CD4-positive, alpha-beta T cell treated with Interleukin-2 at 100 ng/mL for 4 hours (primary cell): ENCODE measurements at regions not wholly inside any gene's neighbourhood (a gene's known extent, or its start where the extent isn't known, plus 50 kb on each side); places are given as distances from the start of the nearest gene placed in this dataset.
"Not testable (repeated sequence)": the region's sequence is repeated elsewhere in the genome, so short reads cannot be mapped to it uniquely, and the experiment has no call there.

Experiments used
- DNase-seq: peaks from one replicate; pipeline ENCODE4 v3.0.0-alpha.2; 2020; ENCODE audit warnings: low spot score

DNA sequence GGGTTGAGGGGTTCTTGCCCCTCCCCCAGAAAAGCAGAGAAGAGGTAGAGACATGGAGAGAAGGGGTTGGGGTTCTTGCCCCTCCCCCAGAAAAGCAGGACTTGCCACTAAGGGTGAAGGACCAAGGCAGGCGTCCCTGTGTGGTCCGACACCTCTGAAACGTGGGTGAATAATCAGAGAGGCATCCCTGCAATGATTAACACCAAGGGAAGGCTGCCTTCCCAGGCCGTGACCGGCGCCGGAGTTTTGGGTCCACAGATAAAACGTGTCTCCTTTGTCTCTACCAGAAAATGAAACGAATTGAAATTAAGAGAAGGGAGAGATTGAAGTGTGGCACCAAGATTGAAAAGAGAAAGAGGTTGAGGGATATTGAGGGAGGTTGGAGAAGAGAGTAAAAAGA, 778.2 kb downstream of the UQCRFS1 start:
- DNase-seq = not testable (repeated sequence)

- not testable (repeated sequence) for DNase-seq
Observed at GRCh38 chr19:28434365-28434764, 778.6 kb downstream of the UQCRFS1 start.

DNA sequence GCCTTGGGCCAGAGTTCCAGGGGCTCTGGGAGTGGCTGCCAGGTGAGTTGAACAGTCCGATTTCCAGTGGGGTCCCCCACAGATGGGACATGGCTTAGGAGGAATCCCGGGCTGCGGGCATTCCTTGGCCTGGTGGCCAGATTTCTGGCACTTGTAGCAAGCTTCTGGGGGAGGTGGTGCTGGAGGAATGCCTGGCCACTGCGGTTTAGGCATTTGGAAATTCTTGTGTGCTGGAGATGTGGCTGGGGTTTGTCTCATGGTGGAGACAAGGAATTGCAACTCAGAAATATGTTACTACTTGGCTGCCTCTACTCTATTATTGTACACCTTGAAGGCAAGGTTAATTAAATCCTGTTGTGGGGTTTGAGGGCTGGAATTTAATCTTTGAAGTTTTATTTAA, 779.8 kb downstream of the UQCRFS1 start:
- not testable (repeated sequence) for DNase-seq

- DNase-seq = no peak
Observed at GRCh38 chr19:28430214-28430613, 782.7 kb downstream of the UQCRFS1 start.

DNA sequence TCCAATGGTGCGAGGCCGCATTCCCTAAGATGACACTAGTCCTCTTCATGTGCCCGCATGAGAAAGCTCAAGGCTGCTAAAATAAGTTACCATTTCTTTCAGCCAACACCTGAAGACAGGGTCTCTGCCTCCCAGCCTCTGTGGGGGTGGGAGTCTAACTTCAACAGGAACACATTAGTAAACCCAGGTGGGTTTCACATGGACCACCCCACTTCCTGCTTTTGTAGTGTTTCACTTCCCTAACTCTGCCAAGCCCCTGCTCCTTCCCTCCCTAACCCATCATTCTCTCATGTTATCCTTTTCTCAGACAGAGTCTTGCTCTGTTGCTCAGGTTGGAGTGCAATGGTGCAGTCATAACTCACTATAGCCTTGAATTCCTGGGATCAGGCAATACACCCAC, 783.6 kb downstream of the UQCRFS1 start:
- DNase-seq = no peak

GRCh38 chr19:28428663-28429348, 784.1 kb downstream of the UQCRFS1 start:
- no peak for DNase-seq

DNA sequence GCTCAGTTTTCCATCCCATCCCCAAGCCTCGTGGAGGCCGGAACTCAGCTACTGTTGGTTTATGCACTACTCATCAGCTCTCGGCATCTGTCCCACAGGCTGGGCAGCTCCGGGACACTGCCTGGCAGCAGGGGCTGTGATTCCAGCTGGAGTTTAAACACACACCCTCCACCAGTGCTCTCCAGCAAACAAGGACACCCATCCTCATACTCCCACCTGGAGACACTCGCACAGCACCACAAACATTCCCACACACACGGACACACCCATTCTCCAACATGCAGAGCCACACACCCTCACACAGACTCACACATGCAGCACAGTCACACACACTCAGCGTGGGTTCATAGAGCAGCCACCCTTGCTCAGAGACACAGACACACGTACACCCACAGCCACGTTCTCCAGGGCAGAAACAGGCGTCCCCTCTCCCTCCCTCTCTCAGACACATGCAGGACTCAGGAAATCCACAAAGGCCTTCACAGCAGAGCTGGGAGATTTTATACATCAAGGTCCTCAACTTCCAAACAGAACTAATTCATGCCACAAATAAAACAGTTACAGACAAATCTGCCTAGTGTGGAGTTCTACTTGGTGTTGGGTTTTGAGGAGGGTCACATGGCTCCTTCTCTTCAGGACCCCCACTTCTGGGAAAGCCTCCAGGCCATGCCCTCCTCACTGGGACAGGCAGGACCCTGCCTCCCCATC, 785.4 kb downstream of the UQCRFS1 start:
- no peak for DNase-seq

DNA sequence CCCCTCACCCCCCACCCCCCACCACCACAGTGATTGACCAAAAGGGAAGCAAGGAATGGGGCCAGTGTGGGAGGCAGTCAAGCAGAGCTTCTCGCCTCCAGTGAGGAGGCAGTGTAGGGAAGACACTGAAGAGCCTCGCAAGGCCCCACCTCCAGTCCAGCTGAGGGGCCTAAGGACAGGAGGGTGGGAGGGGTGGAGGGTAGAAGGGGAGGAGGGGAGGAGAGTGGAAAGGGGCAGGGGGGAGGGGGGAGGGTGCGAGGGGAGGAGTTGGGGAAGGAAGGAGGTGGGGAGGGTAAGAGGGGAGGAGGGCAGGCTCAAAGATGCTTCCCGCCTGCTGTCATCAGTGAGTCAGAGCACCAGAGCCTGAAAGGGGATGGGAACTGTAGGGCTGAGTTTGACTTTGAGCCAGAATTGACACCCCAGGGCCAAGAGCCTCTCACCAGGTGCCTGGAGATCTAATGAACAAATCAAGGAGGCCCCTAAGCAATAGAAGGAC, 786.2 kb downstream of the UQCRFS1 start:
- DNase-seq = no peak

GRCh38 chr19:28426110-28426729, 786.7 kb downstream of the UQCRFS1 start:
- DNase-seq = no peak

DNA sequence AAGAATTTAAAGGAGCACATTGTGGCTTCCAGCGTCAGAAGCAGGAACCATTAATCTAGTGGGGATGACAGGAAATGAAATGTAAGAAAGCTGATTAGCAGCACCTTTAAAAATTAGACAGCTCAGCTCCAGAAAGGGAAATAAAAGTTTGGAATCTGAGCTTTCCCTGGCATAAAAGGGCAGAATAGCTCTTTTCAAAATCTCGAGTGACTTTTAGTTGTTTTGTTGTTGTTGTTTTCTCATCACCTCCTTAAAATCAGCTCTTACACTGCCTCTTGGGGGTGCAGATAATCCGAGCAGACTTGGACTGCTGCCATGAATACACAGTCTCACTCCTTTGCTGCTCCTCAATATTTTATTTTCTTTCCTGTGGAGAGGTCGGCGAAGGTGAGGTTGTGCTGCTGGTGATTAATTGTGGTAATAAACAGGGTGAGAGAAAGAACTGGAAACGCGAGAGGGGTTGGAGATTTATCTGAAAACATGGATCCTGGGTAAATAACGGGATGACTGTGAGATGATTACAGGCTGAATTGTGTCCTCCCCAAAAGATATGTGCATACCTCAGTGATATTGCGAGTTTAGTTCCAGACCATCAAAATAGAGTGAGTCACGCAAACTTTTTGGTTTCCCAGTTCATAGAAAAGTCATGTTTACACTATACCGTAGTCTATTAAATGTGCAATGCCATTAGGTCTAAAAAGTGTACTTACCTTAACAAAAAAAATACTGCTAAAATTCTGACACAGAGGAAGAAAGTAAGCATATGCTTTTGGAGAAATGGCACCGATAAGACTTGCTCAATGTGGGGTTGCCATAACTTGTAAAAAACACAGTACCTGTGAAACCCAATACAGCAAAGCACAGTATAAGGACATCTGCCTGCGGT, 787.7 kb downstream of the UQCRFS1 start:
- DNase-seq = no peak

- no peak for DNase-seq
Observed at GRCh38 chr19:28424662-28425045, 788.3 kb downstream of the UQCRFS1 start.

- no peak for DNase-seq
Observed at GRCh38 chr19:28424077-28424476, 788.9 kb downstream of the UQCRFS1 start.

- DNase-seq = no peak
Observed at GRCh38 chr19:28422791-28423650, 789.9 kb downstream of the UQCRFS1 start.

GRCh38 chr19:28422046-28422445, 790.9 kb downstream of the UQCRFS1 start:
- DNase-seq = no peak

DNA sequence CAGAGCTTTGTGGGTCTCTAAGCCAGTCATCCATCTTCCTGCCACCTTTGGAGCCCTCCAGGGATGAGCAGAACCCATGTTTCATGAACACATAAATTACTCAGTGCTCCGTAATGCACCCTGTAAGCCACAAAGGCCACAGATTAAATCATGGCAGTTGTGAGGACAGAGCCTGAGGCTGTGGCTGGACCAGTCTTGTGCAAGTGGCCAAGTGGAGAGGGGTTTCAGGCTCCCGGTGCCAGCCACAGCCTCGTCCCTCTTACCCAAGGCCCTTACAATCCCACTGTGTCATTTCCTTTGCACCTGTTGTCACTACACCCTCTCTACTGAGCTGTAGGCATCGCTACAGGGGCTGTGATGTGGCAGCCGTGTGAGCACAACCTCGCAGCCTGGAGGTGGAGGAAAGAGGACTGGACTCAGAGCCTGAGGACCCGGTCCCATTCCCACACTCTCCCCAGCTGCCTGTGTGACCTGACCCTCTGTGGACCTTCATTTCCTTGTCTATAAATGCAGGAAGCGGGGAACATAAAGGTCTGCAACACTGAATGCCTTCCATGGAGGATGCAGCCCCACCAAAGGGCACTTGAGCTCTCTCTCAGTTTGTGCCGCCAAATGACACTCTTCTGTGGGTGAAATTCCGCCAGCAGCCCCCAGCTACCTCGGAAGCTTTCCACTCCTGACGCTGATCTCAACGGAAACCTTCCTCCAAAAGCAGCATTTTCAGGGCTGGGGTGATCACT, 792.0 kb downstream of the UQCRFS1 start:
- no peak for DNase-seq

GRCh38 chr19:28419312-28419711, 793.6 kb downstream of the UQCRFS1 start:
- DNase-seq = no peak

DNA sequence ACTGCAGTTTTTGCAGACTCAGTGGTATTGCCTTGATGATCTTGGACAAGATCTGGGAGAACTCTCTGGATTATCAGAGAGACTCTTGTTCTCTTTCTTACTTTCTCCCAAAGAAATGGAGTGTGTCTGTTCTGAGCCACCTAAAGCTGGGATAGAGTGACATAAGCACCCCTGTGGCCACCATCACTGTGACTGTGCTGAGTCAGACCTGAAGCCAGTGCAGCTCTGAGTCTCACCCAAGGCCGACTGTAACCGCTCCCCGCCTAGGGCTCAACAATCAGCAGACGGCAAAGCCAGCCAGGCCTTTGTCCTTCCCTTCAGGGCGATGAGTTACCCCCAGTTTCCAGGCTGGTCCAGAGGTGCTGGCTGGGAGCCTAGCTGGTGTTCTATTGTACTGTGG, 795.6 kb downstream of the UQCRFS1 start:
- no peak for DNase-seq

- DNase-seq = no peak
Observed at GRCh38 chr19:28416245-28416644, 796.7 kb downstream of the UQCRFS1 start.

GRCh38 chr19:28414748-28415147, 798.2 kb downstream of the UQCRFS1 start:
- DNase-seq = no peak

GRCh38 chr19:28409859-28410258, 803.1 kb downstream of the UQCRFS1 start:
- DNase-seq = no peak
